Right ventricle myocardium superior (tissue), 1 donor: ENCODE measurements at regions not wholly inside any gene's neighbourhood (a gene's known extent, or its start where the extent isn't known, plus 50 kb on each side); places are given as distances from the start of the nearest gene placed in this dataset.
"Not testable (repeated sequence)": the region's sequence is repeated elsewhere in the genome, so short reads cannot be mapped to it uniquely, and the experiment has no call there.

Experiments used
- ATAC-seq: fragments of 200-7000 bp; cut with Tn5 transposase; one replicate; pipeline ENCODE4 v1.9.1; 2020; ENCODE audit warnings: mild to moderate bottlenecking; ENCODE audit not compliant: poor library complexity
- DNase-seq: peaks from one replicate; pipeline ENCODE4 v3.0.0-alpha.2; 2020
- intact Hi-C: fragments of 100-400 bp; cut with DNase I; formaldehyde crosslinking; loops from one replicate; pipeline ENCODE4 v1.11.2; 2022
- donor health status: DM: no; HTN: yes; CAD: no; lungs with severe emphysema.

GRCh38 chr17:16888413-16889087, 83.4 kb downstream of the TNFRSF13B start:
- ATAC-seq = no peak
- no peak for DNase-seq
- intact Hi-C loops = no loop called here

GRCh38 chr17:16887523-16888095, 84.3 kb downstream of the TNFRSF13B start:
- intact Hi-C loops = no loop called here
- DNase-seq (no peak), ATAC-seq (no peak)

GRCh38 chr17:16886655-16887322, 85.1 kb downstream of the TNFRSF13B start:
- intact Hi-C loops = no loop called here
- DNase-seq (no peak), ATAC-seq (no peak)

GRCh38 chr17:16885204-16885603, 86.7 kb downstream of the TNFRSF13B start:
- intact Hi-C loops, DNase-seq, ATAC-seq: not testable (repeated sequence)

GRCh38 chr17:16882926-16883265, 89.0 kb downstream of the TNFRSF13B start:
- intact Hi-C loops, ATAC-seq, DNase-seq: not testable (repeated sequence)

- no peak for ATAC-seq
- intact Hi-C loops = no loop called here
- DNase-seq = no peak
Observed at GRCh38 chr17:16882243-16882925, 89.5 kb downstream of the TNFRSF13B start.

GRCh38 chr17:16881239-16881924, 90.5 kb downstream of the TNFRSF13B start:
- intact Hi-C loops = no loop called here

GRCh38 chr17:16880843-16881230, 91.1 kb downstream of the TNFRSF13B start:
- intact Hi-C loops = no loop called here
- DNase-seq = no peak

More at GRCh38 chr17:16881239-16881924, 90.5 kb downstream of the TNFRSF13B start:
- ATAC-seq (no peak), DNase-seq (no peak)

GRCh38 chr17:16880121-16880842, 91.6 kb downstream of the TNFRSF13B start:
- ATAC-seq = no peak
- intact Hi-C loops = no loop called here
- DNase-seq = no peak

More at GRCh38 chr17:16880843-16881230, 91.1 kb downstream of the TNFRSF13B start:
- no peak for ATAC-seq

- intact Hi-C loops = no loop called here
- no peak for DNase-seq
- no peak for ATAC-seq
Observed at GRCh38 chr17:16879686-16880085, 92.2 kb downstream of the TNFRSF13B start.

- ATAC-seq = no peak
- intact Hi-C loops = no loop called here
- DNase-seq = no peak
Observed at GRCh38 chr17:16878606-16879005, 93.3 kb downstream of the TNFRSF13B start.

GRCh38 chr17:16878084-16878483, 93.8 kb downstream of the TNFRSF13B start:
- ATAC-seq = no peak
- intact Hi-C loops = no loop called here
- no peak for DNase-seq

GRCh38 chr17:16877099-16877498, 94.8 kb downstream of the TNFRSF13B start:
- ATAC-seq = no peak
- intact Hi-C loops = no loop called here
- DNase-seq = no peak

- intact Hi-C loops = no loop called here
- ATAC-seq (no peak), DNase-seq (no peak)
Observed at GRCh38 chr17:16875662-16876061, 96.3 kb downstream of the TNFRSF13B start.

- DNase-seq, ATAC-seq, intact Hi-C loops: not testable (repeated sequence)
Observed at GRCh38 chr17:16874216-16874615, 97.7 kb downstream of the TNFRSF13B start.

GRCh38 chr17:16873174-16874035, 98.5 kb downstream of the TNFRSF13B start:
- DNase-seq (no peak), ATAC-seq (no peak)

GRCh38 chr17:16872351-16873173, 99.4 kb downstream of the TNFRSF13B start:
- intact Hi-C loops = no loop called here
- ATAC-seq (no peak), DNase-seq (no peak)

More at GRCh38 chr17:16873174-16874035, 98.5 kb downstream of the TNFRSF13B start:
- intact Hi-C loops = no loop called here
